ENCODE measurements at regions not wholly inside any gene's neighbourhood (a gene's known extent, or its start where the extent isn't known, plus 50 kb on each side); places are given as distances from the start of the nearest gene placed in this dataset.

DNA sequence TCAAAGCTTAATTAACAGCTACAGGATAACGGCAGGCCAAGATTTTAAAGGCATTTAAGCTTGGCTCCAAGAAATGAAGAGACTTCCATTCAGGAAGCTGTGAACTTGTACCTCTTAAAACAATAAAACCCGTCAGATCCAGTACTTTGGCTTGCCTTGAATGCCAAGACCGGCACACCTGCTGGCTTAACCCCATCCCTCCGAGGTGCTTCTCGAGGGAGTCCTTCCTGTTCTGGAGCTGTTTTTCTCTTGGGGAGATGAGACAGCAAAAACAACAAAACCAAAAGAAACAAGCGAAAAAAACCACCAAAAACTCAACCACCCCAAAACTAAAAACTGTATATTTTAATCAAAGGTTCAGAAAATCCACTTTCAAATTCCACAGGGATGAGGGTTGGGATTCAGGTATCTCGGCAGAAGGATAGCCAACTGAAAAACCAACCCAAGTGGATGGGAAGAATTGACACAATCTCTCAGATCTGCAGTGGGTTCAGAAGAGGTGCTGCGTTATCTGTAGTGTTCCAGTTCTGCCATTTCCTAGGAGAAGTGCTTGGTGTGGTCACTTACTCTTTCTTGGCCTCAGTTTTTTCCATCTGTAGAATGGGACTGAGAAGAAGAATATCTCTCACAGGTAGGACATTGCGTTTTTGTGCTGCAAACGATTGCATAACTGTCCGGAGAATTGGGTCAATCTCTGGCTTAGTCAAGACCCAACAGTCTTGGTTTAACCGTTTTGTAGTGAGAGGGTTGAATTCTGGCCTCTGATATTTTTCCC lies 420.1 kb downstream of the VRK1 start:
- TF ChIP-seq POLR2AphosphoS5 (IDR thresholded peaks at IDR 0.05; ENCODE audit: insufficient read depth, low read depth, low read length) (no peak), CTCF (IDR thresholded peaks at IDR 0.05; ENCODE audit: extremely low read depth in 1 of 2, insufficient read depth in 1 of 2, low read depth in 1 of 2, low read length in 2 of 2) (no peak), POLR2A (IDR thresholded peaks at IDR 0.05; ENCODE audit: low read depth, low read length) (no peak), EZH2 (IDR thresholded peaks at IDR 0.05; ENCODE audit: borderline replicate concordance, low read depth, low read length, severe bottlenecking) (no peak)
